Activated naive CD4-positive, alpha-beta T cell (primary cell): ENCODE measurements at regions not wholly inside any gene's neighbourhood (a gene's known extent, or its start where the extent isn't known, plus 50 kb on each side); places are given as distances from the start of the nearest gene placed in this dataset.

ENCODE experiments used
- DNase-seq, 4 experiments: peaks; one replicate each; lab custom pipeline; 2025; lab: John Stamatoyannopoulos, UW

DNA sequence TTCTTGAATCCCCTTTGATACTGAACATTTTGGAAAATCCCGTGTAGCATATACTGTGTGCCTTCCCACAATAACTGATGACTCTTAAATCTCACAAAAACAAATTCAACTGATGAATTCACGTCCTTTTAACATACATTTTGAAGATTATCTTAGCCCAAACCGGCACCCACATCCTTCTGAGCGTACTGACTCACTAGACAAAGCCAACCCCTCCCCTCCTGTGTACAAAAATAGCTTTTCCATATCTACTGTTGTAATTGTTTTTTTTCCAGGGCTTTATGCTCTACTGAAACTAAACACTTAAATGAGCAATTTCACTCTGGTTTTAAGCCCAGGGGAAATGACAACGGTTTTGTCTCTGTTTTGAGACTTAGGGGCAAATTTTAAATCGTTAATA is 109.4 kb upstream of the ATF7IP start:
- DNase-seq = peak in 1 of 4 experiments; percentile 18

- DNase-seq = peak; percentile 17 to 54 (median 32)
Measured at GRCh38 chr12:14256555-14257169, 108.8 kb upstream of the ATF7IP start.

- peak in 1 of 4 experiments; percentile 48 for DNase-seq
Measured at GRCh38 chr12:14257303-14257733, 108.2 kb upstream of the ATF7IP start.

DNA sequence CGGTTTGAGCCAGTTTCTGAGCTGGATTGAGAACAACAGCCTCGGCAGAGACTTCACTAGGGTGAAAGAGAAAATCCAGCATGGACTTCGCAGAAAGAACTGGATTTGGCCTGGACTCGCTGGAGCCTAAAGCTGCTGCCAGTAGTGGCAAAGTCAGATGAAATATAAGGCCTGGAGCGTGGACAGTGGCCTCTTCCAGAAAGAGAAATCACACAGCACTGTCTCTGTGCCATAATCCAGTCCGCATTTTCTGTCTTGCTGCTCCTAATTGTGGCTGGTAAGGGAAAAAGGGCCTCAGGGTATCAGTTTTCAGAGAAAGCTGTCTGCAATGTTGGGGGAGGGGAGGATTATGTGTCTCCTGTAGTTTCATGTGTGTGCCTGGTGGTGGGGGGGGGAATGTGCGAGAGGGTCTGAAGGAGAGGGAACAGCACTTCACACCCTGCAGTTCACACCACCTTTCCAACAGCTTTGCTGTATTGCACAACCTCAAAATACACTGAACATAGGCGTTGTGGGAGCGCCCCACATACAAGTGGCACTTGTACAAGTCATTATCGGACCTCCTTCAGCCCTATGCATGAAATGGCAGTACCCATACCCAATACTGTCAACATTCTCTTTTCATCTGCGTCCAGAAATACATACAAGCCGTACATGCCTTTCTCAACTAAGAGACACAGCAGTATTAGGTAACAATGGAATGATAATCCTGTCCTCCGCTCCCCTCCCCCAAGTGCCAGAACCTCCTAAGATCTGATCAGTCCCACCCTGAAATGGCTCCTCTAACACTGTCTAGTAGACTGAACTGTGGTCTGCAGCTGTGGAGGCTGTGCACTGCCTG is 107.5 kb upstream of the ATF7IP start:
- DNase-seq = peak in 3 of 4 experiments; percentile 17 to 57 (median 45)

- no peak for DNase-seq
Measured at GRCh38 chr12:14258575-14258940, 106.9 kb upstream of the ATF7IP start.

DNA sequence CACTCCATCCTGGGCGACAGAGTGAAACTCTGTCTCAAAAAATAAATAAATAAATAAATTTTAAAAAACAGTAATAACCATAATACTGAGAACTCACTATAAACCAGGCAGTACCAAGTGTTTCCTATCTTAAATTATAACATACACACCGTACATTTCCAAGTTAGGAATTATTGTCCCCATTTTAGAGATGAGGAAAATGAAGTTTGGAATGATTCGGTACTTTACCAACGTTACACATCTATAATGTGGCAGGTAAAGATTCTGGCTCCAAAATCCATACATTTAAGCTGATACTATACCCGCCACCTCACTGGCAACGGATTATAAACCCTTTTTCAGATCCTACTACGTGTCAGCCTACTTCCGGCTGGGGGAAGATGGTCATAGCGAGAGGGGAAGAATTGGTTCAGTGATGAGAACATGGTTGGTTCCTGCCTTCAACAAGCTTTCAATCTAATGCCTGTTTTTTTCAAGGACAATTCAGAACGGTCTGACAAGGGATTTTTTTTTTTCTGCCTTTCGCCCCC is 105.9 kb upstream of the ATF7IP start:
- no peak for DNase-seq

DNA sequence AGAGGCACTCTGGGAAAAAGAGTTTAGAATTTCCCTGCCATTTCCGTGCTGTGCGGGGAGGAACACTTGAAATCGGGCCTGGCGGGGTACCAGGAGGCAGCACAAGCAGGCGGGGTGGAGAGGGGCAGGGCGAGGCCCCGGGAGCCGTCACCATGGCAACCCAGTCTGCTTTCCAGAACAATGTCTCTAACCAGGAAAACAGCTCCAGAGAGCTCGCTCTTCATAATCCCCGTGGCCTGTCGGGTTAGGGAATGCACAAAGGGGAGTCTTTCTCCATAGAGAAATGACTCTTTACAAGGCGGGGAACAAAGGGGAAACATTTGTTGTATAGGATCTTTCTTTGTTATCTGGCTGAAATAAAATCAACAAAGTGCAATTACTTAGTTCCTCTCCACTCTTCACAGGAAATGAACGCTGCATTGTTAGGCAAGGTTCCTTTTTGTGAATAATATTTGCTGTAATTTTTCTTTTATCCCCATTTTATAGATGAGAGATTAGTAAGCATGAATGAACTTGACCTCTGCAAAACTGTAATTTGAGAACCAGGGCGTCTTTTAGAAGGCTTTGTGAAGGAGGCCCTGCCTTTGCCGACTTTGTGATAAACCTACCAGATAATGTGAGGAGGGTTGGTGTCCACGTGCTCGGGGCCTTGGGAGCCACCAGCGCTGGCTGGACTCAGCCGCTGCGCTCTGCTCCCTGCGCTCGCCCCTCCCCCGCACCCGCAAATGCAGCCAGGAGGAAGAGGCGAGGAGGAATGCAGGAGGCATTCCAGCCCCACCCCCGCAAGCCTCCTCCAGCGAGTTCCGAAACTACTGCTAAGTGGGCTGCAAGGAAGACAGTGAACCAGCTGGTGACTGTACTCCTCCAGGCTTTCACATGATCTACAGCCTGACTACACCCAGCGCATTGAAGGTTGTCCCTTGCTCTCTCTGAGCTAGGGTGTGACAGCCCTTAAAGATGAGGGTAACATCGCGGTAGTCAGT is 105.2 kb upstream of the ATF7IP start:
- DNase-seq = no peak

- DNase-seq = no peak
Measured at GRCh38 chr12:14261096-14261495, 104.4 kb upstream of the ATF7IP start.

DNA sequence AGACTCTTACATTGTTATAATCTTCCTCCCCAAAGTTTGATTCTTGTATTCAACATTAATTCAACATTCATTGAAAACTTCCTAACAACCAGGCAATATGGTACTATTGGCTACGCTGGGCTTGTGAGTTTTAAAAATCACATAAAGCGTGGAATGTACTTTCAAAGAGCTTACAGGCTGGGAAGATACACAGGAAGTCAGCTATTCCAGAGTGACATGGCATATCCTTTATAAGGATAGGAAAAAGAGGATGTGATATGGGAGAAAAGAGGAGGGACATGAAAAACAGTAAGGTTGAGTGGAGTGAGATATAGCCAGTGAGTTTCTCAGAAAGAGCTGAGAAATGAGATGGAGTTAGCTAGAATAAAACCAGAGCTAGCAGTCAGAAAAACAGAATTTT is 103.6 kb upstream of the ATF7IP start:
- DNase-seq = no peak

- DNase-seq = no peak
Measured at GRCh38 chr12:14262771-14263511, 102.5 kb upstream of the ATF7IP start.

GRCh38 chr12:14263742-14264141 is 101.7 kb upstream of the ATF7IP start:
- DNase-seq = no peak

DNA sequence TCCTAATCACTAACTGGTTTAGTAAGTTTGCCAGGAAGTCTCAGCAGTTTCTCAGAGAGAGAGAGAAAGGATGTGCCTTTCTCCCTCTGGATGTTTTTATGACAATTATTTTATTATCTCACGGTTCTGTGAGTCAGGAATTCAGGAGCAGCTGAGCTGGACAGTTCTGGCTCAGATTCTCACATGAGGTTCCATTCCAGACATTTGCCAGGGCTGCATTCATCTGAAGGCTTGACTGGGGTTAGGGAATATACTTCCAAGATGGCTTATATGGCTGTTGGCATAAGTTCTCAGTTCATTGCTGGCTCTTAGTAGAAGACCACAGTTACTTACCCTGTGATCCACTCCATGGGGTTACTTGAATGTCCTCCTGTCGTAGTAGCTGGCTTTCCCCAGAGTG is 101.2 kb upstream of the ATF7IP start:
- no peak for DNase-seq

GRCh38 chr12:14264778-14265177 is 100.7 kb upstream of the ATF7IP start:
- no peak for DNase-seq

DNA sequence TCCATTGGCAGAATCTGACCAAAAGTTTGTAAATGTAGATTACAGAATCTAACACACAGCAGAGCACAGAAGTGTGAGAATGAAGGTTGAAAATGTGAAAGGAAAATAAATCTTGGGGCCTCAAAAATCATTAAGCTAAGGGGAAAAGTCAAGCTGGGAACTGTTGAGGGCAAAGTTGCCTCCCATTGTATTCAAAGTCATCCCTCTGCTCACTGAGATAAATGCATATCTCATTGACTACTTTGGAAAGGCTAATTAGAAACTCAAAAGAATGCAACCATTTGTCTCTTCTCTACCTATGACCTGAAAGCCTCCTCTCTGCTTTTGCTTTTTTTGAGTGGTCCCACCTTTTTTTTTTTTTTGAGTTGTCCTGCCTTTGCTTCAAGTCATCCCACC is 97.4 kb upstream of the ATF7IP start:
- no peak for DNase-seq

DNA sequence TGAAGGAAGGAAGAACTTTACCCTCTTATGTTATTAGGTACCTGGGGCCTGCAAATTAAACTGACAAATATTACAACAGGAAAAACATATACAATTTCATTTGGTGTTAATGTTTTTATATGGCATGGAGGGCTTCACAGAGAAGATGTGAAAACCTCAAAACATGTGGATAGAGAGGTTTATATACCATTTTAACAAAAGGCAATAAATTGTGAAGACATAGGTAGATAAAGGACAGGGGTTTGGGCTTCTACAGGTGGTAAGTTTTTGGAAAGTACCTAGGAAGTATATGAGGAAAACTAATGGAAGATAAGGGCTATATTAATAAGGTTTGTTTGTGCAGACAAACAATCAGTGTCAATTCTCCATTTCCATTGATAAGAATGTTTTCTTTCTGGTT is 95.1 kb upstream of the ATF7IP start:
- DNase-seq = no peak

GRCh38 chr12:14272956-14273912 is 92.2 kb upstream of the ATF7IP start:
- DNase-seq = no peak

DNA sequence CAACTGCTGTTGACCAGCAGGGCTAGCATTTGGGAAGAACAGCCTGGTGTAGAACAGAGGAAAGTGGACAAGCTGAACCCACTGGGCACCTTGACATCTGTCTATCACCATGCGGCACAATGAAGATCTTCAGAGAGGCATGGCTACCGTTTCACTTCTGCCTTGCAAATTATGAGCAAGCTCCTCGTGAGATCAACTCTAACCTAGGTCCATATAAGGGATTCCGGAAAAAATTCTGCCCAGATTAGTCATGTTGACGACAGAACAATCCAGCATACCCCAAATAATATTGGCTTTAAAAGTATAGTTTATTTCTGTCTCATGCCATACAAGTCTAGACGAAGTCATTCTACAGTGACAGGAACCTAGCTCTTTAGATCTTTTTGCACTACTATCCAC is 91.6 kb upstream of the ATF7IP start:
- no peak for DNase-seq

DNA sequence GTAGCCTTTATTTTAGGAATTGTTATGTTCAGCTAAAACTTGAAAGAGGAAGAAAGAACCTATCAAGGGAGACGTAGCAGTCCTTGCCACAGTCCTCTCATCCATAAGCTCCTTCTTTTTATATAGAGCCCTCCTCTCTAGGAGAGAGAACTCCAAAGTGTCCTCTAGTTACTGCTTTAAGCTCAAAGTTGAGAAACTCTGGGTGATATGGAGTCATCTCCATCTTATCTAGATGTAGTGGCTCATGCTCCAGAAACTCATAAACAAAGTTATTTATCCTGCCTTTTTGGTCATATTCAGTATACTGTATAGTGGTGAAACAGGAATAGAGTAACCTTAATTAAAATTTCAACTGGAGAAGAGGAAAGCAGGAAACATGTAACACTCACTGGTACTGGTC is 90.4 kb upstream of the ATF7IP start:
- DNase-seq = no peak

DNA sequence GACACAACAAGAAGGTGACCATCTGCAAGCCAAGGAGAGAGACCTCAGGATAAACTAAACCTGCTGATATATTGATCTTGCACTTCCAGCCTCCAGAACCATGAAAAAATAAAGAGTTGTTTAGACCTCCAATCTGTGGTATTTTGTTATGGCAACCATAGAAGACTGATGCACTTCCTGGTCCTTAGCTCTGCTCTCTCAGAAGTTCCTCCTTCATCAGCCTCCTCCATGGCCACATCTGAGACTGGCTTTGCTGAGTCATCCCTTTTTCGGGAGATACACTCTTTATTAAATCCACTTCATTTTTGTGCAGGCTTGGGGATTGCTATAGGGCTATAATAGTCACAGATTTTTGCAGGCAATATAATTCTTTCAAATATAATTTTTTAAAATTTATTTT is 89.6 kb upstream of the ATF7IP start:
- no peak for DNase-seq

GRCh38 chr12:14278294-14278953 is 87.1 kb upstream of the ATF7IP start:
- DNase-seq = no peak
